ENCODE measurements at regions not wholly inside any gene's neighbourhood (a gene's known extent, or its start where the extent isn't known, plus 50 kb on each side); places are given as distances from the start of the nearest gene placed in this dataset.

DNA sequence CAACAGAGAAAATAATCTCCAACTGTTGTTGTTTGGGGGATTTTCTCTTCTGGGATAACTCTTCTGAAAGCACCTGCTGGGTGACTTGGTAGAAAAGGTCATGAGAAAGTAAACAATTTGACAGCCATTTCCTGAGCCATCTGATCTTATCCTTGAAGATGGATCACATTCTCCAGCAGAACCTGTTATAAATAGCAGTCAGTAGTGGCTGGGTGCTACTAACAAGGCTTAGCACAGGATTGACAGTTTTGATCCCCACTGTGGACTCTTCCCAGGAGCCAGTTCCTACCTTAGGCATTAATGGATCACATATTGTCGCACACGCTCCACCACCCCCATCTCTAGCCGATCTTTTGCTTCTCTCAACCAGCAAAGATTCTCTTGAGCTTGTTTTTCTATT, 220.2 kb downstream of the PLK2 start:
- ChIA-PET CTCF (ENCODE audit: partially characterized antibody) (no interaction called here), POLR2A (ENCODE audit: partially characterized antibody) (no interaction called here)
- Mint-ChIP-seq H3K4me1 (no peaks in the 10 kb centered on the region), H3K27ac (no peak overlapping the region), H3K9me3 (peaks cover 0 to 1% (median 0%) of the 10 kb centered on the region in 8 donors), H3K27me3 (peaks cover 1 to 2% of the 10 kb centered on the region in 2 donors), H3K4me3 (no peak overlapping the region), H3K36me3 (no peaks in the 10 kb centered on the region)
- Histone ChIP-seq H3K27me3 (ENCODE audit: insufficient read depth, low read length) (no peaks in the 10 kb centered on the region), H3K27ac (ENCODE audit: low read depth, low read length) (no peak overlapping the region), H3K36me3 (ENCODE audit: insufficient read depth, low read length) (no peaks in the 10 kb centered on the region), H3K9me3 (ENCODE audit: control insufficient read depth in 1 of 2, low read length in 2 of 2) (no peaks in the 10 kb centered on the region), H3K4me1 (ENCODE audit: insufficient read depth, low read length) (no peaks in the 10 kb centered on the region), H3K4me3 (ENCODE audit: low read length in 2 of 2) (no peak overlapping the region)
- intact Hi-C loops (cut with micrococcal nuclease): no loop called here
- DNase-seq: no peak

DNA sequence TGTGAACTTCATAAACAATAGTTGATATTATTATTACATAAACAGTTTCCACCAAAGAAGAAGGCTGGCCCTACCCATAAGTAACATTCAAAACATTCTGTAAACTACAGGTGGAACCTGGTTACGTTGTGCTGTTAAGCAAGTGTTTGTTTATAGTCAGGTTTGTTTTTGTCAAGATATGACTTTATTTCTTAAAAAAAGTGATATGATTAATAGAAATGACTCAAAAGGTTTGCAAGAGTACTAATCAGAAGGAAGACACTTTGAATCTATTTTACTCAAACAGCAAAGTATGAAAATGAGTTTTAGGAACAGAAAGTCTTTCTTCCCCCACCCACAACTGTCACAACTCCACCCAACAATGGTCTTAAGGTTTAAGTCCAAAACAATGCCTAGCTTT, 220.8 kb downstream of the PLK2 start:
- H3K36me3 ChIP-seq (ENCODE audit: insufficient read depth, low read length): no peaks in the 10 kb centered on the region
- Mint-ChIP-seq H3K4me3 (no peak overlapping the region), H3K27ac (no peak overlapping the region), H3K4me1 (no peaks in the 10 kb centered on the region), H3K27me3 (peaks cover 1 to 2% of the 10 kb centered on the region in 2 donors), H3K36me3 (no peaks in the 10 kb centered on the region), H3K9me3 (peaks cover 0 to 1% (median 0%) of the 10 kb centered on the region in 8 donors)
- intact Hi-C loops (cut with micrococcal nuclease): no loop called here
- ChIA-PET CTCF (ENCODE audit: partially characterized antibody) (no interaction called here), POLR2A (ENCODE audit: partially characterized antibody) (no interaction called here)
- DNase-seq: no peak
- H3K4me1 ChIP-seq (ENCODE audit: insufficient read depth, low read length): no peaks in the 10 kb centered on the region
- H3K27ac ChIP-seq (ENCODE audit: low read depth, low read length): no peak overlapping the region
- H3K9me3 ChIP-seq (ENCODE audit: control insufficient read depth in 1 of 2, low read length in 2 of 2): no peaks in the 10 kb centered on the region
- no peak overlapping the region for H3K4me3 ChIP-seq (ENCODE audit: low read length in 2 of 2)
- H3K27me3 ChIP-seq (ENCODE audit: insufficient read depth, low read length): no peaks in the 10 kb centered on the region

DNA sequence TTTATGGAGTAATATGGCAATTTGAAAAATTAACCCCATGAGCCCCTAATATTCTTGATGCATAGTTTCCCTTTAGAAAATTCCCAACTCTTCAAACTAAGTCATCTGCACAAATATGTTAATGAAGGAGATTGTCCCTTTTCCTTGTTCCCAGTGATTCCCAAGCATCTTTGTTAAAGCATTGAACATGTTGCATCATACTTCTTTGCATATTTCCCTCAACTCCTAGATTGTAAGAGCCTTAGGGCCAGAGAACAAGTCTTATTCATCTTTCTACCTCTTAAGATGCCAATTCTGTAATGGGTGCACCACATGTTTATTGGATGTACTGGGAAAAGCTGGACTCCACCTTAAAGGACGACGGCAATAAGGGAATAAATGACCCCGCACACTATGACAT, 223.4 kb downstream of the PLK2 start:
- intact Hi-C loops (cut with micrococcal nuclease): no loop called here
- no peak overlapping the region for H3K4me3 ChIP-seq (ENCODE audit: low read length in 2 of 2)
- POLR2A ChIA-PET (ENCODE audit: partially characterized antibody): no interaction called here
- no peaks in the 10 kb centered on the region for H3K9me3 ChIP-seq (ENCODE audit: control insufficient read depth in 1 of 2, low read length in 2 of 2)
- DNase-seq: no peak
- Mint-ChIP-seq H3K9me3 (peaks cover 0 to 1% (median 0%) of the 10 kb centered on the region in 8 donors), H3K36me3 (no peaks in the 10 kb centered on the region), H3K27me3 (peaks cover 1 to 2% of the 10 kb centered on the region in 2 donors), H3K4me1 (no peaks in the 10 kb centered on the region), H3K27ac (no peak overlapping the region), H3K4me3 (no peak overlapping the region)
- H3K27me3 ChIP-seq (ENCODE audit: insufficient read depth, low read length): no peaks in the 10 kb centered on the region
- H3K36me3 ChIP-seq (ENCODE audit: insufficient read depth, low read length): no peaks in the 10 kb centered on the region
- no peaks in the 10 kb centered on the region for H3K4me1 ChIP-seq (ENCODE audit: insufficient read depth, low read length)
- no peak overlapping the region for H3K27ac ChIP-seq (ENCODE audit: low read depth, low read length)
- CTCF ChIA-PET (ENCODE audit: partially characterized antibody): no interaction called here

DNA sequence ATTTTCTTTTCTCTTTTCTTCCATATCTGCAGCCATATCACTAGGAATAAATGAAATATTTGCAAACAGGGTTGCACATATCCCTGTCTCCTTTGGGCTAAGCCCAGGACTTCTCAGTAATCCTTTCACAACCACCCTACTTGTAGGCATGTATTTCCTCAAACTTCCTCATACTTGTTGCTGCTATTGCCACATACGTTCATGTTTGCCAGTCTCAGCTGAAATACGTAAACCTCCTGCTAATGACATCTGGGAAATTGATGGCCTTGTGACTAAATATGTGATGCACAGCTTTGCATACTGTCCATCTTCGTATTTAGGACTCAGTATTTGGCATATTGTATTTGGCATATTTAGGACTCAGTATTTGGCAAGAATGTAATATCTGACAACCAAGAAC, 224.6 kb downstream of the PLK2 start:
- ChIA-PET CTCF (ENCODE audit: partially characterized antibody) (no interaction called here), POLR2A (ENCODE audit: partially characterized antibody) (no interaction called here)
- no peak overlapping the region for H3K4me3 Mint-ChIP-seq
- H3K27me3 Mint-ChIP-seq: peaks cover 0 to 2% of the 10 kb centered on the region in 2 donors
- peaks cover 0 to 1% (median 0%) of the 10 kb centered on the region in 8 donors for H3K9me3 Mint-ChIP-seq
- Histone ChIP-seq H3K4me1 (ENCODE audit: insufficient read depth, low read length) (no peaks in the 10 kb centered on the region), H3K27me3 (ENCODE audit: insufficient read depth, low read length) (no peaks in the 10 kb centered on the region), H3K9me3 (ENCODE audit: control insufficient read depth in 1 of 2, low read length in 2 of 2) (no peaks in the 10 kb centered on the region), H3K4me3 (ENCODE audit: low read length in 2 of 2) (no peak overlapping the region), H3K27ac (ENCODE audit: low read depth, low read length) (no peak overlapping the region), H3K36me3 (ENCODE audit: insufficient read depth, low read length) (no peaks in the 10 kb centered on the region)
- H3K36me3 Mint-ChIP-seq: no peaks in the 10 kb centered on the region
- no peaks in the 10 kb centered on the region for H3K4me1 Mint-ChIP-seq
- intact Hi-C loops (cut with micrococcal nuclease): no loop called here
- DNase-seq: no peak
- no peak overlapping the region for H3K27ac Mint-ChIP-seq

DNA sequence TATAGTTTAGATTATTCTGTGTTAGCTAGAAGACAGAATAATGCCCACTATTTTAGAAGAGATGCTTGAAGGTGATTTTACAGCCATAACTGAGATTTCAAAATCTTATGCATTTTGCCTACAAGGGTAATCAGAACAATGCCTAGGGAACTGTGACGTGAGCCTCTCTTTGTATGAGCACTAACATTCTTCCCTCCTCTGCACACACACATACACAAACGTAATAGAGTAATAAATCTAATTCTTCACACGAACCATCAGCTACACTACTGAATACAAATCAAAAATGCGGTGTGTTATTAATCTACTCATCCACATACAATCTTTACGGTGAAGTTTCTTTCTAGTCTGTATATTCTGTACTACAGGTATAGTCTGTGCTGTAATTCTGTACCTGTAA, 227.8 kb downstream of the PLK2 start:
- H3K36me3 Mint-ChIP-seq: no peaks in the 10 kb centered on the region
- Histone ChIP-seq H3K4me3 (ENCODE audit: low read length in 2 of 2) (no peak overlapping the region), H3K9me3 (ENCODE audit: control insufficient read depth in 1 of 2, low read length in 2 of 2) (no peaks in the 10 kb centered on the region), H3K4me1 (ENCODE audit: insufficient read depth, low read length) (no peaks in the 10 kb centered on the region), H3K36me3 (ENCODE audit: insufficient read depth, low read length) (no peaks in the 10 kb centered on the region), H3K27ac (ENCODE audit: low read depth, low read length) (no peak overlapping the region), H3K27me3 (ENCODE audit: insufficient read depth, low read length) (no peaks in the 10 kb centered on the region)
- no peak overlapping the region for H3K27ac Mint-ChIP-seq
- peaks cover 0 to 3% (median 0%) of the 10 kb centered on the region in 8 donors for H3K9me3 Mint-ChIP-seq
- ChIA-PET POLR2A (ENCODE audit: partially characterized antibody) (no interaction called here), CTCF (ENCODE audit: partially characterized antibody) (no interaction called here)
- intact Hi-C loops (cut with micrococcal nuclease): no loop called here
- no peaks in the 10 kb centered on the region for H3K4me1 Mint-ChIP-seq
- H3K27me3 Mint-ChIP-seq: no peaks in the 10 kb centered on the region
- no peak overlapping the region for H3K4me3 Mint-ChIP-seq
- no peak for DNase-seq

DNA sequence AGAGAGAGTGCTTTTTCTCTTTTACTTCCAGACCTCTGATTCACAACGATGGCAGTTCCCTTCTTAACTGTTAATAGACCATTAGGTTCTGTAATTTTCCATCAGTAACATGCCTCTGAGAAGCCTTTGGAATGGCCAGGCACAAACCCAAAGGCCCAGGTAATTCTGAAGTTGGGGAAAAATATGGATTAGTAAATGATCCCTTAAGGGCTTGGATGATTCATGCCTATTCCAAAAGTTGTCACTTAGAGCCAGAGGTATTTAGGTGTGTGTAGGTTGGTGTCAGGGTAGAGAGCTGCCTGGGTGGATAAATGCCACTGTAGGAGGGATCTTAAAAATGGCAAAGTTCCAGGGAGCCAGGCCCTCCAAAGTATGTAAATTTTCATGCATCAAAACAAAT, 228.8 kb downstream of the PLK2 start:
- H3K27me3 Mint-ChIP-seq: no peaks in the 10 kb centered on the region
- H3K4me3 Mint-ChIP-seq: no peak overlapping the region
- ChIA-PET CTCF (ENCODE audit: partially characterized antibody) (no interaction called here), POLR2A (ENCODE audit: partially characterized antibody) (no interaction called here)
- no peak overlapping the region for H3K4me3 ChIP-seq (ENCODE audit: low read length in 2 of 2)
- no peaks in the 10 kb centered on the region for H3K36me3 Mint-ChIP-seq
- H3K27me3 ChIP-seq (ENCODE audit: insufficient read depth, low read length): no peaks in the 10 kb centered on the region
- no peaks in the 10 kb centered on the region for H3K4me1 ChIP-seq (ENCODE audit: insufficient read depth, low read length)
- H3K36me3 ChIP-seq (ENCODE audit: insufficient read depth, low read length): no peaks in the 10 kb centered on the region
- intact Hi-C loops (cut with micrococcal nuclease): no loop called here
- no peaks in the 10 kb centered on the region for H3K4me1 Mint-ChIP-seq
- DNase-seq: no peak
- no peaks in the 10 kb centered on the region for H3K9me3 ChIP-seq (ENCODE audit: control insufficient read depth in 1 of 2, low read length in 2 of 2)
- no peak overlapping the region for H3K27ac Mint-ChIP-seq
- no peak overlapping the region for H3K27ac ChIP-seq (ENCODE audit: low read depth, low read length)
- H3K9me3 Mint-ChIP-seq: peaks cover 0 to 3% (median 0%) of the 10 kb centered on the region in 8 donors

DNA sequence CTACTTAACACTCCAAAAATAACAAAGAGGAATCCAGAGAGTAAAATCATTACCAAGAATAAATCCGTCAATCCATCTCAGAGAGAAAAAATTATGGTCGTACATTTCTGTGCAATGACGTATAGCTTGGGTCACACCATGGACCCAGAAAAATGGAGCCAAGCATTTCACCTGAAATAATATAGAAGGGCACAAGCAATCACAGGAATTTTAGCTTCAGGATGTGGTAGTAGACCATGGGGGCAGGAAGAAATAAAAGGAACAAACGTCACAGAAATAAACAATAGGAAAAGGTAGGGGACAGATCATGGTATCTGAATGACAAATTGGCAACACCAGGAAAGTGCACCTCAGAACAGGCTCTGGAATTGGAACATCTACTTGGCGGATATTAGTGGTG, 231.0 kb downstream of the PLK2 start:
- peaks cover 0 to 3% (median 0%) of the 10 kb centered on the region in 8 donors for H3K9me3 Mint-ChIP-seq
- Histone ChIP-seq H3K36me3 (ENCODE audit: insufficient read depth, low read length) (no peaks in the 10 kb centered on the region), H3K9me3 (ENCODE audit: control insufficient read depth in 1 of 2, low read length in 2 of 2) (no peaks in the 10 kb centered on the region), H3K27me3 (ENCODE audit: insufficient read depth, low read length) (no peaks in the 10 kb centered on the region), H3K4me1 (ENCODE audit: insufficient read depth, low read length) (no peaks in the 10 kb centered on the region), H3K4me3 (ENCODE audit: low read length in 2 of 2) (no peak overlapping the region), H3K27ac (ENCODE audit: low read depth, low read length) (no peak overlapping the region)
- H3K4me1 Mint-ChIP-seq: no peaks in the 10 kb centered on the region
- no peaks in the 10 kb centered on the region for H3K27me3 Mint-ChIP-seq
- H3K4me3 Mint-ChIP-seq: no peak overlapping the region
- CTCF ChIA-PET (ENCODE audit: partially characterized antibody): no interaction called here
- intact Hi-C loops (cut with micrococcal nuclease): no loop called here
- no peak overlapping the region for H3K27ac Mint-ChIP-seq
- no peak for DNase-seq
- POLR2A ChIA-PET (ENCODE audit: partially characterized antibody): no interaction called here
- no peaks in the 10 kb centered on the region for H3K36me3 Mint-ChIP-seq

DNA sequence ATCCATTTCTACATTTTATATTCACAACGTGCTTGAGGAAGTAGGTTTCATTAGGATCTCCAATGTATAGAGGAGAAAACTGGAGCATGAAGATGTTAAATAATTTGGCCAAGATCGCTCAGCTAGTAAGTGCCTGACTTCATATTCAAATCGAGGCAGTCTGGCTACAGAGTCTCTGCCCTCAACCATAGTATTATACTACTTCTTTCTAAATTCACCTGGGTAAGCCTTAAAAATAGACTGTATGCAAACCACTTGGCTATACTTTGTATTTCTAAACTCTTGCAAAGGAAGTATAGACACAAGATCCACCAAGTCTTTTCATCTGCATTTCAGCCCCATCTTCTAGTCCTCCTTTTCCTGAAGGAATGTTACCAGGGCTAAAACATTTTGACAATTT, 232.0 kb downstream of the PLK2 start:
- POLR2A ChIA-PET (ENCODE audit: partially characterized antibody): no interaction called here
- H3K27ac Mint-ChIP-seq: no peak overlapping the region
- no peaks in the 10 kb centered on the region for H3K4me1 Mint-ChIP-seq
- CTCF ChIA-PET (ENCODE audit: partially characterized antibody): no interaction called here
- H3K4me1 ChIP-seq (ENCODE audit: insufficient read depth, low read length): no peaks in the 10 kb centered on the region
- H3K36me3 Mint-ChIP-seq: no peaks in the 10 kb centered on the region
- DNase-seq: no peak
- H3K27me3 Mint-ChIP-seq: no peaks in the 10 kb centered on the region
- H3K4me3 ChIP-seq (ENCODE audit: low read length in 2 of 2): no peak overlapping the region
- H3K9me3 ChIP-seq (ENCODE audit: control insufficient read depth in 1 of 2, low read length in 2 of 2): no peaks in the 10 kb centered on the region
- intact Hi-C loops (cut with micrococcal nuclease): no loop called here
- H3K4me3 Mint-ChIP-seq: no peak overlapping the region
- no peaks in the 10 kb centered on the region for H3K27me3 ChIP-seq (ENCODE audit: insufficient read depth, low read length)
- no peaks in the 10 kb centered on the region for H3K36me3 ChIP-seq (ENCODE audit: insufficient read depth, low read length)
- H3K27ac ChIP-seq (ENCODE audit: low read depth, low read length): no peak overlapping the region
- H3K9me3 Mint-ChIP-seq: peaks cover 0 to 6% (median 0%) of the 10 kb centered on the region in 8 donors

Data from CD4-positive, alpha-beta memory T cell (primary cell).